HG03442 (cell line): ENCODE measurements at regions not wholly inside any gene's neighbourhood (a gene's known extent, or its start where the extent isn't known, plus 50 kb on each side); places are given as distances from the start of the nearest gene placed in this dataset.
"Not testable (repeated sequence)": the region's sequence is repeated elsewhere in the genome, so short reads cannot be mapped to it uniquely, and the experiment has no call there.

Experiments used
- ATAC-seq: cut with Tn5 transposase; IDR thresholded peaks from one replicate; pipeline ENCODE4 v1.9.1; 2021; ENCODE audit warnings: mild to moderate bottlenecking, moderate library complexity; ENCODE audit not compliant: unreplicated experiment

DNA sequence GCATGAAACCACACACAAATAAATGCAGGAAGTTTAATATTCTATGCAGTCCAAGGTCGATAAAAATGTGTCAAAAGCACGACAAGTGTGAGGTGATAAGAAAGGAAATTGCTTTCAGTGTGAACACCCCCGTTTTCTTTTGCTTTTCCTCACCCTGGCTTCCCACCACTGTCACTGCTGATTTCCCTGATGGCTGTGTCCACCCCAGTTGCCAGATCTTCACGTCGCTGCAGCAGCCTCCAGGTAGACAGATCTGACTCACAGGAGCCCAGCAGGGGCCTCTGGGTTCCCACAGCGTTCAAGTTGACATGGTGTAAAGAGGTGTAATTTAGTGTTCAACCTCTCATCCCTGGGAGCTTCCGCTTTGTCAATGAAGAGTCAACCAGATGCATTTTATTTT lies 128.0 kb upstream of the TACR1 start:
- ATAC-seq: no peak

DNA sequence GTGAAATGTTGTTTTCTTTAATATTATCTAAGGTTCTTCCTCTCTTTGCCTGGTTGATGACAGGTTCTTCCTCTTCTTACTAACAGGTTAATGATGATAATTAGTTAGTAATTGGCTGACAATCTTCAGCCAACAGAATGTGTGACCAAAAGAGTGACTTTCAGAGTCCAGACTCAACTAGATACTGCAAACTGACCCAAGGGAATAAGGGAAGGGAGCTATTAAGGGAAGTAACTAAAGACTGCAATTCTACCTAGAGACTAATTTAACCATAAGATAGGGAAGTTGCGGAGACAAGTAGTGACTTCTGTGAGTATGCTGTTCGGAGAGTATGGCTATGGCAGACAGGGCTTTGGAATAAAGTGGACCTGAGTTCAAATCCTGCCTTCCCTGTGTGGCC lies 127.3 kb upstream of the TACR1 start:
- ATAC-seq: no peak

DNA sequence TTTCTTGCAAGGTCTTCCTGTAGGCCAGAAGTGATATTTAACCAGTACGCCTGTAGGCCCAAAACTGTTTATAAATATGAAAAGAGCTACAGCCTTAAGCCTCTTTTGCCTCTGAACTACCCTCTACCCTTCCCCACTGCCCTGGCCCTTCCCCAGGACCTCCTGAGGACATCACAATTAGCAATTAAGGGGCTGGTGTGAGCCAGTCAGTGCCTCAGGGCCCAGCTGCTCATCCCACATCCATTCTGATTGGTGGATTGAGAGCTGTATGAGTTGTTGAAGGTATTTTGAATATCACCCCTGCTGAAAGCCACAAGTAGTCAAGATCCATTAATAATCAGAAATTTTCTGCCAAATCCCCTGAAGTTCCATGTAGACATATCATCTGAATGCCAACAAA lies 126.3 kb upstream of the TACR1 start:
- no peak for ATAC-seq

DNA sequence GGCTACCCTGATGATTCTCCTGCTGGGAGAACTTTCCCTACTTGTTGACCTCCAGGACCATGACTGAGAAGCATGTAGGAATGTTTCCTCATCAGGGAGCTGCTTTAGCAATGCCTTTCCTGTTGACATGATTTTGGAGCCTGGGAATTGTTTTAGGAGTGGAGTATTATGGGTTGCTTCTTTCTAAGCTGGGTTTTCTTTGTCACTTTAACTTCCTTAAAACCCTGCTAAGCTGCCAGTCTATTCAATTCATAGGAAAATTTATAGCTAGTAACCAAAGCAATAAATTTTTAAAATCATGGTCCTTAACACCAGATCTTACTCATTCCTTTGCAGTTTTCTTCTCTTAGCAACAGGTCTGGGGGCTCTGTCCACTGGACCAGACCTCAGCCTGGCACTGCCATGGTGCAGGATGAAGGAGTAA lies 125.6 kb upstream of the TACR1 start:
- no peak for ATAC-seq

DNA sequence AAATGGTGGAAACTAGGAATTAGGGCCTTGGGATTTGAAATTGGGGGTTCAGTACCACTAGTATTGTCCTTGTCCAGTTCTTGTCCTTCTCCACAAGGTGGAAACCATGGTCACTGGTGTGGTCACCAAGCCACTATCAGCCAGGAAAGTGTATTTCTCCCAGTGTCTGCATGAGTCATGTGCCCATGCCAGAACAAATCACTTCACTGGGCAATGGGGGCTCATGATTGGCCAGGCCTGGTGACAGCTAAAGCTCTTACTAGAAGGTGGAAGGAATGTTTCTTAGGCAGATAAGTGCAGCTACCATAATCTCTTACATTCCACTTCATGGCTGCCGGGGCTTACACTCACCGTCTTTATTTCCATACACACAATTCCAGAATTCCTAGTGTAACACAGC lies 124.8 kb upstream of the TACR1 start:
- ATAC-seq: no peak

DNA sequence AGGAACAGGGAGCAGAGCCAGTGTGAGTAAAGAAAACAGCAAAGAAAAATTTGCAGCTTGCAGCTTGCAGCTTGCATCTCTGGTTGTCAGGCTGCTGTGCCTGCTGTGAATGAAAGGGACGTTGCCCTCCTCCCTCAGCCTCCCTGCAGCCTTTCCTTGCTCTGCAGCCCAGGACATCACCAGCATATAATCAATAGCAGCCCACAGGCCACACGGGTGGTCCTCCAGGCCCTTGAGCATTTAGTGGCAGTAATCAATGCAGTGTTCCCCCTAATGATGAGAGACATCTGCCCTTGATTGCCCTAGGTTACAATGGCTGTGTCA lies 122.2 kb upstream of the TACR1 start:
- no peak for ATAC-seq

DNA sequence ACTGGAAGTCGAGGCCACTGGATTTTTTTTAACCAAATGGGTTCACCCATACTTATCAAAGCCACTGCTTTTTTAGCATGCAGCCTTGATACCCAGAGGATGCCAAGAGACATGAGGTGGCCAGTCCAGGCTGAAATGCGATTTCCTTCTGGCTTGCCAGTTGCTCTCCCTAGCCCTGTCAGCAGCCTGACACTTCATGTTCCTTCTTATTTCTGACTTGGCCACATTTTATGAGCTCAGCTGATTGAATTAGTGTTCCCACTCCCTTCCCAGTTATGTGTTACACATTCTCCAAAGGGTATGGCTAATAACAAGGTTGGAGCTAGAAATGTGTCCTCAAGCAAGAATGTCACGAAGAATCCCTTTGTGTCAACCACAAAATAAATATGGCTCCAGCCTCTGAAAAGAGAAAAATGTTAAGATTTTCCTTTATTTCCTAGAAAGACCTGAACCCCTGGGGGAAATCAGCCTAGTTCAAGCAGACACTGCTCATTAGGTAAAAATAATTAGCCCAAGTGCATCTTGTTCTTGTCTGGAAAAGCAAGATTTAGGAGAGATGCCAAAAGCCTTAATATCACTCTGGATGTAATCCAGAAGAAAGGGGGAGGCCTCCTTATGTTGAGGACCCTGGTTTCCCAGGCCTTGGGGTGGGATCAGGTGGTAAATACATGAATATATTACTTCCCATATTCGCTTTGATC lies 121.7 kb upstream of the TACR1 start:
- ATAC-seq: no peak

DNA sequence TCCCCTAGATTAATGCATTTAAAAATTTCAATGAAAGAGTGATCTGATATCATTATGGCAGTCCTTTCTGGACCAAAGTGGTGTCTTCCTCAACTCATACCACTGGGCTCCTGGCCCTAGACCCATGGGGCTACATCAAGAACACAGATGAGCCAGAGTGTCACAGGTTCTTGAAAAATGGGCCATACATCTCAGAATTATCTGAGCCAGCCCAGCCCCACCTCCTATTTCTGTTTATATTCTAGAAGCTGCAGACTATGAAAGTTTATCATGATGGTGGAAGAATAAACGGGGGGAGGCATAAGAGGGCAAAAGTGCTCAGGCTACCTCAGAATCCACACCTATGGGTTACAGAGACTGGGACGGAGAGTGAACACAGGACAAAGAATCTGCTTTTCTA lies 120.6 kb upstream of the TACR1 start:
- no peak for ATAC-seq

DNA sequence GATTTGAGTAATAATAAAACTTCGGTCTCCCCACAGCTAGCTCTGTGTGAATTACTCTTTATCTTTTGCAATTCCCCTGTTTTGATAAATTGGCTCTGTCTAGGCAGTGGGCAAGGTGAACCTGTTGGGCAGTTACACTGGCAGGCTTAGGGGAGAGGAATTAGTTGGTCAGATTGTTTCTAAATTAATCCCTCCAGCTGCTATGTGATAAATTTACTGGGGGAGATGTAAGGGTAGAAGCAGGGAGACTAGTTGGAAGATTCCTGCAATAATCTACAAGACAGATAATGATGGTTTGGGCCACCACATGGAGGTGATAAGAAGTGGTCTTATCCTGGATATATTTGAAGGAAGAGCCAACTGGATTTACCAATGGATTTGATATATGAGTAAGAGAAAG lies 118.5 kb upstream of the TACR1 start:
- ATAC-seq: no peak

DNA sequence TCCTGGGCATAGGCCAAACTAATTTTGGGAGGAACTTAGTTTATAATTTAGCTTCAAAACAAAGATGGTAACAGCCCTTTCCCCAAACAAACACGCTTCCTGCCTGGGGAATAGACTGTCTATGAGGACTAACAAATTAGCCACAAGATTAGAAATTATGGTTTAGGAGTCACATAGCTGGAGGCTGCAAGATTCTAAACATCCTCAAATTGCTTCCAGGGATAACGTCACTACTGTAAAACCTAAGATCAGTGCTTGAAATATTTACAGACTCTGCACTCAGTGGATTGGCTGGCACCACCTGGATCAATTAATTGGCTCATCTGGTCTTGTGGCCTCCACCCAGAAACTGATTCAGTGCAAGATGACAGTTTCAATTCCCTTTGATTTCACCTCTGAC lies 118.0 kb upstream of the TACR1 start:
- ATAC-seq: no peak

DNA sequence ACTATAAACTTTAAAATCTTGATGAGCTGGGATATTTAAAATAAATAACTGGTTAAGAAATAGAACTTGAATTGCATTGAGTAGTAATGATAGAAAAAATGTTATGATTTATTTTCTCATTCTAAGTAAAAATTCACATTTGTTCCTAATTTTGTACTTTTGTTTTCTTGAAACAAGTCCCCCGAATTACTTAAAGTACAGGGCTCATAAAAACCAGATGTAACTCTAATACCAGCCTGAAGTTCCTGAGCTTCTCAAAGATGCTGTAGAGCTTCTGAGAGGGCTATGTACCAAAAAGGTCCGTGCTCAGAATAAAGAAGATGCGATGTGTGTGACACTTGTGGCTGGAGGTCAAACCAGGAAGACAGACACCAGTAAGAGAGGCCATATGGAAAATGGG lies 116.1 kb upstream of the TACR1 start:
- no peak for ATAC-seq

DNA sequence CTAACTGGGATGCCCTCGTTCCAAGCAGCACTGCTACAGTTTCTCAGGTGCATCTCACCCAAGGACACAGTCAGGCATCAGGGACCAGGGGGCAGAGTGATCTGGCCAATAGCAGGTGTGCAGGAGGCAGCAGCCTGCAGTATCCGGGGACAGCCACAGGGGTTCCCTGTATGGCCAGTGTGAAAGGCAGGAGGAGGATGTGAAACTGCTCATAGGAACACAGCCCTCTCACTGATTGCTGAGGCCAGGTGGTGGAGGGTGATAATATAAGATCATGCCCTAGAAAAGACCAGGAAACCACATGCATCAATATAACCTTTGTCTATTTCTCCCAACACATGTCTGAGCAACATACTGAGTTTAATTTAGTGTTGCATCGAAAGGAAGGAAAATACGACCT lies 112.7 kb upstream of the TACR1 start:
- ATAC-seq: peak; percentile 100

DNA sequence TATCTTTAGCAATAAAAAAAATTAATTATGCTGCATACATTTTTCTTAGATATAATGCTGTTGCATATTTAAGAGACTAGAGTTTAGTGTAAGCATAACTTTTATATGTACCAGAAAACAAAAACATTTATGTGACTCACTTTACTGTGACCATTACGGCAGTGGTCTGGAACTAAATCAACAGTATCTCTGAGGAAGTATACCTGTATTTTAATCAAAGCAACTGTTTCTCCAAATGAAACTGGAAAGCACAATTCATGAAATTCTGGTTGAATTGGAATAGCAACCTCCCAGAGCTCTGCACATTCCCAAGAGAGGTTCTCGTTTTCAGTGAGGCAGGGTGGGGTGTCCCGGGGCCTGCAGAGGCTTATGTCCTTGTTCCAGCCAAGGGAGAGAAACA lies 112.2 kb upstream of the TACR1 start:
- ATAC-seq: no peak

DNA sequence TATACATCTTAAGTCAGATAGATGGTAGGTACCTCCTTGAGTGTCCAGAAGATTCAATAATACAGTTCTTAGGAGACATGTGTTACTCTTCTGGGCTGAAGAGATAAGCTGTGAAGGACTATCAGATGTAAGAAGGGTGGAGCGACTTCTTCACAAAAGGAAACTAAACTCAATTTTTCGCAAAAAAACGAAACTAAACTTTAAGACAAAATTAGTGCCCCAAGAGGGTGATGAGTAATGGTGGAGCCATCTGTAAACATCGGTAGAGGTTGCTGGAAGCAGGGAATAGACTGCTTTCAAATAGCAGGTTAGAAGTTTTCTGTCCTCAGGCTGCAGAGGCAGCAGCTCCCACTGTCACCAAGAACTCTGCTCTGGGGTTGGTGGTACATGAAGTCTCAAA lies 111.6 kb upstream of the TACR1 start:
- ATAC-seq: no peak

DNA sequence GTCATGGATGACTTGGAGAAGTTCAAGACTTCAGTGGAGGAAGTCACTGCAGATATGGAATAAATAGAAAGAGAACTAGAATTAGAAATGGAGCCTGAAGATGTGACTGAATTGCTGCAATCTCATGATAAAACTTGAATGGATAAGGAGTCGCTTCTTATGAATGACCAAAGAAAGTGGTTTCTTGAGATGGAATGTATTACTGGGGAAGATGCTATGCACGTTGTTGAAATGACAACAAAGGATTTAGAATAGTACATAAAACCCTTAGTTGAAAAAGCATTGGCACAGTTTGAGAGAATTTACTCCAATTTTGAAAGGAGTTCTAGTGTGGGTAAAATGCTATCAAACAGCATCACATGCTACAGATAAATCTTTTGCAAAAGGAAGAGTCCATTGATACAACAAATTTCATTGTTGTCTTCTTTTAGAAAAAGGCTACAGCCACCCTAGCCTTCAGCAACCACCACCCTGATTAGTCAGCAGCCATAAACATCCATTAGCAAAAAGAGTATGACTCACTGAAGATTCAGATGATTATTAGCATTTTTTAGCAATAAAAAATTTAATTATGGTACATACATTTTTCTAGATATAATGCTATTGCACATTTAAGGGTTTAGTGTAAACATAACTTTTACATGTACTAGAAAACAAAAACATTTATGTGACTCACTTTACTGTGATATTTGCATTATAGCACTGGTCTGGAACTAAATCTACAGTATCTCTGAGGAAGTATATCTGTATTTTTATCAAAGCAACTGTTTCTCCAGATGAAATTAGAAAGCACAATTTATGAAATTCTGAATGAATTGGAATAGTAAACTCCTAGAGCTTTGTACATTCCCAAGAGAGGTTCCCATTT lies 110.5 kb upstream of the TACR1 start:
- no peak for ATAC-seq

DNA sequence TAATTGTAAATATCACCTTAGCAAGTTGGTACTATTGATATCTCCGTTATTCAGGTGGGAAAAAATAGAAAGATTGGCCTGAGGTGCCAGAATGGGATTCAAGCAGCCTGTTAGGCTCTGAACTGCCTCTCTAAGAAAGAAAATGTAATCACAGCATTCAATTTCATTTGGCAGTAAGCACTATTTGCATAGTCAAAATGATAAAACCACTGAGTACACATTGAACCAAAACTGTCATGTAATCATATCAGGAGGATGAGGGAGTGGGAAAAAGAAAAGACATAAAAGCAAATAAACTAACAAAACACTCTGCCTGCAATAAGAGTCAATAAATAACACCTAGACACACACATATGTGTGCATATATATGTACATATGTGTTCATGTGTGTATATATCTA lies 103.9 kb upstream of the TACR1 start:
- ATAC-seq: no peak

DNA sequence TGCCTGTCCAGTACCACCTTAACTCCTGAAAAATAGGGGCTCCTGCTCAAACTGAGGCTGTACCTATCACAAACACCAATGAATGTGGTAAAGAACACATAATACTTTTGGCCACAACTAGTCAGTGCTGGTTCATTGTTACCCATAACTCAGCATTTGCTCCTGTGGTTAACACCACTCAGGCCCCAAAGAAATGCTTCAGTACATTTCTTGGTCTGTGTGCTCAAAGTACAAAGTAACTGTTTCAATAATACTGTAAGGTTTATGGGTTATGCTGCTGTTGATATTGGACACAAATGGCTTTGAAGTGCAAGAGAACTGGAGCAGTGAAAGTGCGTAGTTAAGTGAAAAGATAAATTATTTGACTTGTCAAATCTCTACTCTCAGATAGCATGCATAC lies 95.0 kb upstream of the TACR1 start:
- ATAC-seq: no peak

DNA sequence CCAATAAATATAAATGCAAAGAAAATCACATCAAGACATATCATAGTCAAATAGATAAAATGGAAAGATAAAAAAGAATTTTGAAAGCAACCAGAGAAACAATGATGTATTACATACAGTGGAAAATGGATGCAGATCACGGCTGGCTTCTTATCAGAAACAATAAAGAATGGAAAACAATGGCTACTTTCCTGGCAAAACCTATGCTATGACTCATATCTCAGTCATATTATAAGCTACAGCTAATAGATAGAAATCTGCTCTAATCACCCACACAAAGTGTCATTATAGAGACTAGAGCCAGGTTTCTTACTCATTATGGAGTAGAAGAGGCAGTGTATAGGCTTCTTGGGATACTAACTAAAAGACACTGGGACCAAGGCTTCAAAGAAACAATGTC lies 93.5 kb upstream of the TACR1 start:
- ATAC-seq: no peak

DNA sequence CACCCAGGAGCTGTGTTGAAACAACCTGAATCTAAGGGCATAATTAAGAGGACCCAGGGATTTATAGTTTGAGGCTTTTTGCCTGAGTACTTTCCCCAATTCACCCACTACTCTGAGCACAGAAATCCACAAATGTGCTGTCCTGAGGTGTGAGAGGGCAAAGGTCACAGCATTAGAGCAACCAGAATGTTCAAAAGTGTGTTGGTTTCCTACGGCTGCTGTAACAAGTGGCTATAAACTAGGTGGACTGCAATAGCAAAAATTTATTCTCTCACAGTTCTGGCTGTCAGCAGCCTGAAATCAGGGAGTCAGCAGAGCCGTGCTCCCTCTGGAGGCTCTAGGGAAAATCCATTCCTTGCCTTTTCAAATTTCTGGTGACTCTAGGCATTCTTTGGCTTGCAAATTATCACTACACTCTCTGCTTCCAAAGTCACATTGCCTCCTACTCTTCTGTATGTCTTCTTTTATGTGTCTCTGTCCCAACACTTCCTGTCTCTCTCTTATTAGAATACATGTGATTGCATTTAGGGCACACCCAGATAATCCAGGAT lies 91.4 kb upstream of the TACR1 start:
- no peak for ATAC-seq

DNA sequence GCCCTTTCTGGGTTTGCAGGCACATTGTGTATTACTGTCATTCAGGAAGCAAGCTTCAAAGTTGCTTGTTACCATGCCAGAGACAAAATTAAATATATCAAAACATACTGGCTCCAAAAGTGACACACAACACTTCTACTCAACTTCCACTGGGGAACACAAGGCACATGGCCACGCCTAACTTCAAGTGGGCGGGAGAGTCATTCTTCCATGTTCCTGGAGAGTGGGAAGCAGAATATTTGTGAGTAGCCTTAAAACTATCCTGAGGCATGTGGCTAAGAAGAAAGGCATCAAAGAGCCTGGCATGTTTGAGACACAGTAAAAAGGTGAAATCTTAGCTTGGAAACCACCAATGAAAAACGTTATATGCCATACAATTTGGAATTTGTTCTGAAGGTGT lies 90.5 kb upstream of the TACR1 start:
- ATAC-seq: no peak

DNA sequence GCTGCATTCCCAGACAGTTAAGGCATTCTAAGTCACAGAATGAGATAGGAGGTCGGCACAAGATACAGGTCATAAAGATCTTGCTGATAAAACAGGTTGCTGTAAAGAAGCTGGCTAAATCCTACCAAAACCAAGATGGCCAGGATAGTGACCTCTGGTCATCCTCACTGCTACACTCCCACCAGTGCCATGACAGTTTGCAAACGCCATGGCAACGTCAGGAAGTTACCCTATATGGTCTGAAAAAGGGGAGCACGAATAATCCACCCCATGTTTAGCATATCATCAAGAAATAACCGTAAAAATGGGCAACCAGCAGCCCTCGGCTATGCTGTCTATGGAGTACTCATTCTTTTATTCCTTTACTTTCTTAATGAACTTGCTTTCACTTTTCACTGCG lies 89.9 kb upstream of the TACR1 start:
- ATAC-seq: not testable (repeated sequence)

DNA sequence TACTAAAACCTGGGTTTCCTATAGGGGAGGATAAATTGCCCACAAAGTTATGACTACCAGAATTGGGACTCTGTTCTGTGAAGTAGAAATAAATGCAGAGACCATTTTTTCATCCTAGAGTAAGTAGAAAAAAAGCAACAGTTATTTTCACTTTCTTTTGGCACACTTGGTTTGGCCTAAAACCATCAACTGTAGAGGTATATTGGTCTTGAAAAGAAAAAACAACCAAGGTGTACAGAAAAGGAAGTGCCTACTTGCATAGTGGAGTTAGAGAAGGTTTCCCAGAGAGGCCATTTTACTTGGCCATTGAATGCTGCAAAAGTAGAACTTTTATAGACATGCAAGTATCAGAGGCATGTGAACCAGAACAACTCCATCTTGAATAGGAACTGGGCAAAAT lies 89.4 kb upstream of the TACR1 start:
- no peak for ATAC-seq
